Neural progenitor cell (in vitro differentiated cells): ENCODE measurements at regions not wholly inside any gene's neighbourhood (a gene's known extent, or its start where the extent isn't known, plus 50 kb on each side); places are given as distances from the start of the nearest gene placed in this dataset.

ENCODE experiments used
- CTCF ChIP-seq: fragments of 200-600 bp; sonication (generic); IDR thresholded peaks from 2 replicates; pipeline ENCODE4 v1.5.1; 2017; ENCODE audit warnings: antibody characterized with exemption, mild to moderate bottlenecking
- EZH2 ChIP-seq: fragments of 200-600 bp; sonication (generic); IDR thresholded peaks from 2 replicates; pipeline ENCODE4 v1.6.1; 2017; ENCODE audit warnings: antibody characterized with exemption, mild to moderate bottlenecking, moderate library complexity

- TF ChIP-seq EZH2, result no peak
- TF ChIP-seq CTCF, result no peak
Measured at GRCh38 chr6:137956098-137956488, 89.0 kb downstream of the TNFAIP3 start.
